ENCODE measurements at regions not wholly inside any gene's neighbourhood (a gene's known extent, or its start where the extent isn't known, plus 50 kb on each side); places are given as distances from the start of the nearest gene placed in this dataset.

GRCh38 chr3:162224746-162225145 lies 728.1 kb downstream of the OTOL1 start (continued):
- TF ChIP-seq, protein P1, sequence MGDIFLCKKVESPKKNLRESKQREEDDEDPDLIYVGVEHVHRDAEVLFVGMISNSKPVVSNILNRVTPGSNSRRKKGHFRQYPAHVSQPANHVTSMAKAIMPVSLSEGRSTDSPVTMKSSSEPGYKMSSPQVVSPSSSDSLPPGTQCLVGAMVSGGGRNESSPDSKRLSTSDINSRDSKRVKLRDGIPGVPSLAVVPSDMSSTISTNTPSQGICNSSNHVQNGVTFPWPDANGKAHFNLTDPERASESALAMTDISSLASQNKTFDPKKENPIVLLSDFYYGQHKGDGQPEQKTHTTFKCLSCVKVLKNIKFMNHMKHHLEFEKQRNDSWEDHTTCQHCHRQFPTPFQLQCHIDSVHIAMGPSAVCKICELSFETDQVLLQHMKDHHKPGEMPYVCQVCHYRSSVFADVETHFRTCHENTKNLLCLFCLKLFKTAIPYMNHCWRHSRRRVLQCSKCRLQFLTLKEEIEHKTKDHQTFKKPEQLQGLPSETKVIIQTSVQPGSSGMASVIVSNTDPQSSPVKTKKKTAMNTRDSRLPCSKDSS (IDR thresholded peaks at IDR 0.05; ENCODE audit: low read depth, partially characterized antibody), result no peak

- Histone ChIP-seq H3K9me3 (replicated peaks; ENCODE audit: control insufficient read depth, insufficient read depth, low read depth, low read length) (no peaks in the 10 kb centered on the region; the same call in 1 of the 2 replicates), H3K4me2 (ENCODE audit: insufficient read depth, low read length) (no peak overlapping the region), H3K9me1 (ENCODE audit: control insufficient read depth, insufficient read depth, low read length) (no peaks in the 10 kb centered on the region), H3K27ac (ENCODE audit: extremely low read depth, low read depth, low read length) (no peak overlapping the region), H3K36me3 (ENCODE audit: control insufficient read depth, insufficient read depth, low read length) (no peaks in the 10 kb centered on the region), H3K27me3 (ENCODE audit: control insufficient read depth in 2 of 2, insufficient read depth in 2 of 2, low read length in 2 of 2) (no peaks in the 10 kb centered on the region), H3K79me2 (ENCODE audit: control insufficient read depth, insufficient read depth, low read length) (no peaks in the 10 kb centered on the region), H3K4me3 (no peak overlapping the region), H3K9ac (ENCODE audit: insufficient read depth in 1 of 2, low read depth in 2 of 2, low read length in 2 of 2) (no peak overlapping the region), H4K20me1 (replicated peaks; ENCODE audit: control insufficient read depth, insufficient read depth, low read length) (no peaks in the 10 kb centered on the region), H2AFZ (ENCODE audit: low read depth, low read length) (no peak overlapping the region), H3K4me1 (replicated peaks in 1 of 2; ENCODE audit: control insufficient read depth in 2 of 2, insufficient read depth in 2 of 2, low read length in 2 of 2) (no peaks in the 10 kb centered on the region)
- DNase-seq (ENCODE audit: extremely low read depth in 1 of 4, low spot score in 3 of 4) (no peak), FAIRE-seq (no peak), ATAC-seq (no peak)
- intact Hi-C loops (cut with micrococcal nuclease) (no loop called here), in situ Hi-C loops (cut with MboI) (no loop called here)
- under 1% methylated on average over 5 of the region's 5 CpGs for WGBS (ENCODE audit: insufficient coverage, low coverage, missing lambda C conversion rate)
- TF ChIP-seq PHB2 (IDR thresholded peaks at IDR 0.05; ENCODE audit: low read depth), result no peak
- TF ChIP-seq ZNF707 (CRISPR knock-in tag; conservative IDR thresholded peaks at IDR 0.05), result no peak
- no peak for TF ChIP-seq ZNF695 (CRISPR knock-in tag; IDR thresholded peaks at IDR 0.05)
- TF ChIP-seq ZNF583 (CRISPR knock-in tag; IDR thresholded peaks at IDR 0.05), result no peak
- TF ChIP-seq GABPA (tag; conservative IDR thresholded peaks at IDR 0.05; ENCODE audit: low read depth), result no peak
- TF ChIP-seq ZNF324 (CRISPR knock-in tag; IDR thresholded peaks at IDR 0.05), result no peak
- TF ChIP-seq ADNP (tag; IDR thresholded peaks at IDR 0.05), result no peak
- no peak for TF ChIP-seq SAFB (IDR thresholded peaks at IDR 0.05; ENCODE audit: borderline replicate concordance, low read depth, low read length)
- no peak for TF ChIP-seq XRCC4 (IDR thresholded peaks at IDR 0.05; ENCODE audit: extremely low read depth, insufficient read depth, insufficient read length)
- no peak for TF ChIP-seq ZNF217 (CRISPR knock-in tag; IDR thresholded peaks at IDR 0.05)
- no peak for TF ChIP-seq ZNF609 (CRISPR knock-in tag; IDR thresholded peaks at IDR 0.05; ENCODE audit: borderline replicate concordance)
- no peak for TF ChIP-seq SPI1 (IDR thresholded peaks at IDR 0.05; ENCODE audit: borderline replicate concordance, low read depth, low read length)
- TF ChIP-seq ATF2 (CRISPR knock-in tag; IDR thresholded peaks at IDR 0.05), result no peak
- no peak for TF ChIP-seq ZNF316 (IDR thresholded peaks at IDR 0.05)
- no peak for TF ChIP-seq NFYB (IDR thresholded peaks at IDR 0.05; ENCODE audit: extremely low read depth, insufficient read length)
- no TSS peak for BruUV-seq (replicated peaks)
- ChIA-PET POLR2A (no interaction called here), CTCF (ENCODE audit: low intra/inter-chr PET ratio) (no interaction called here)
Measured at GRCh38 chr3:162236949-162237348, 740.3 kb downstream of the OTOL1 start.
